HCEC 1CT (cell line): ENCODE measurements at regions not wholly inside any gene's neighbourhood (a gene's known extent, or its start where the extent isn't known, plus 50 kb on each side); places are given as distances from the start of the nearest gene placed in this dataset.

Source experiments
- DNase-seq: peaks from one replicate; pipeline ENCODE4 v3.0.0-alpha.2; 2017

GRCh38 chr22:44423556-44424358, 74.3 kb downstream of the RTL6 start:
- no peak for DNase-seq

- DNase-seq, result no peak
These were observed 75.2 kb downstream of the RTL6 start for GRCh38 chr22:44422746-44423380.

DNA sequence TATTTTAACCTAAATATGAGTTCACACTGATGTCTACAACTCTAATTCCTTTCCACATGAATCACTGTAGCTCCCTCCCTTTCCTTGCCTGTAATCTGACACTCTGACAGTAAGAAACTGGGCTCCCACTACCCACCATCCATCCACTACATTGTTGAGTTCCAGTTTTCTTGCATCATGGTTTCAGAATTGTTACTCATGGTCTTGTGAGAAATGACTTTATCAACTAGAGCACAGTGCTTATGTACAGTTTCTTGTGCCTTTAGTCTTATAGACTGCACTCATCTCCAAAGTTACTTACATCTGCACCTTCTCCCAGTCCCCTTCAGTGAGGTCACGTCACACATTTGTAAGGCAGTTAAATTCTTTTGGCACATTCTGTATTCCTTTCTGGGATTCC, 78.6 kb downstream of the RTL6 start:
- DNase-seq, result no peak

DNA sequence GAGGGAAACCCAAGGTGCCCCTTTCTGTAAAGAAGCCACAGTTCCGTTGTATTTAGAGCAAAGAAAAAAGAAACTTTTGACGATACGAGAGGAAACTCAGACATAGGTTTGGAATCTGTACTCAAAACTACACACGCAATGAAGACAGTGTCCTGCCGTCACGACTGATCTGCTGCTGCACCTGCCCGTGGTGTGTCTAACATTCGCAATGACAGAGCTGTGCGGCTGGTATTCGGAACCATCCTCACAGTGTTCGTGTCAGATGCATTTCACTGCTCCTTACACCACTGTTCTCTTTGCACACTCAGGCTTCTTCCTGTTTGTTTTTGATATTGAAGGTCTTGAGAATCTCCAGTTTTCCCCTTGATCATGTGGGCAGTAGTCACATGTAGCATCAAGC, 84.8 kb downstream of the RTL6 start:
- DNase-seq, result no peak

- no peak for DNase-seq
These were observed 85.8 kb downstream of the RTL6 start for GRCh38 chr22:44412136-44412731.

DNA sequence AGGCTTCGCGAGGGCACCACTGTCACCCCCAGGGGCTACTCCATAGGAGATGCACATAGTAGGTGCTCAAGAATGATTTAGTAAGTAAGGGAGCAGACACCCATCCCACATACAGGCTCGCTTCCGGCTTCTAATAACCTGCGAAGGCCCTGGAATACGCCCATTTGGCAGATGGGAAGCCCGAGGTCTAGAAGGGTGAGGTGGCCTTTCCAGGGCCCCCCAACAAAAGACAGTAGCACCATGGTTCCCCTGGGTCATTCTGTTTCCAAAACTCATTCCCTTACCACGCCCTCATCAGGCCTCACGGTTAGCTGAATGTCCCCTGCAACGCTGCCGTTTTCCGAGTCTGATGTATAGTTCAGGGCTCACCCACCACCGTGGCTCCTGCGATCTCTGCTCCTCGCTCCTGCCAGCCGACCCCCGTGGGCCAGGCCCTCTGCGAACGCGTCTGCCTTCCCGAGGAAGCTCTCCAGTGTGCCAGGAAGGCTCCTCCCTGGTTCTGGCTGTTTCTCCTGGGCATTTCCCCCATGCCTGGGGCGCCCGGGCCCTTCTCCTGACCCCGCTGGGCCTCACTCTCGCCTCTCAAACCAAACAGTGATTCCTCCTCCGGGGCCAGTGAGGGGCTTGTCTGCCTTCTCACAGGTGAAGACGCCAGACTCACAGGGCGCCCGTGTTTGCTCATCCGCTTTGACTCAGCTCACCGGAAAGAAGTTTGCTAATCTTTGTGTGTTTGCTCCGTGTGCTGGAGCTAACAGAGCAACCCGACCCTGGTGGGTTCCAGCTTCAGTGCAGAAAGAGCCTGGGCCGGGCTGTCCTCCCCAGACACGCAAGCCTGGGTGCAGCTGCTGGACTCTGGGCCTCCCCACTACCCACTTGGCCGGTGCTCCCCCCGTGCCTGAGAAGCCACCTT, 86.6 kb downstream of the RTL6 start:
- DNase-seq, result no peak

GRCh38 chr22:44410451-44410991, 87.5 kb downstream of the RTL6 start:
- DNase-seq, result no peak

GRCh38 chr22:44409974-44410316, 88.1 kb downstream of the RTL6 start:
- DNase-seq, result no peak

- no peak for DNase-seq
These were observed 88.6 kb downstream of the RTL6 start for GRCh38 chr22:44409211-44409973.

GRCh38 chr22:44408829-44409192, 89.2 kb downstream of the RTL6 start:
- DNase-seq, result no peak

GRCh38 chr22:44407987-44408828, 89.8 kb downstream of the RTL6 start:
- DNase-seq, result no peak

- no peak for DNase-seq
These were observed 90.7 kb downstream of the RTL6 start for GRCh38 chr22:44407171-44407986.

DNA sequence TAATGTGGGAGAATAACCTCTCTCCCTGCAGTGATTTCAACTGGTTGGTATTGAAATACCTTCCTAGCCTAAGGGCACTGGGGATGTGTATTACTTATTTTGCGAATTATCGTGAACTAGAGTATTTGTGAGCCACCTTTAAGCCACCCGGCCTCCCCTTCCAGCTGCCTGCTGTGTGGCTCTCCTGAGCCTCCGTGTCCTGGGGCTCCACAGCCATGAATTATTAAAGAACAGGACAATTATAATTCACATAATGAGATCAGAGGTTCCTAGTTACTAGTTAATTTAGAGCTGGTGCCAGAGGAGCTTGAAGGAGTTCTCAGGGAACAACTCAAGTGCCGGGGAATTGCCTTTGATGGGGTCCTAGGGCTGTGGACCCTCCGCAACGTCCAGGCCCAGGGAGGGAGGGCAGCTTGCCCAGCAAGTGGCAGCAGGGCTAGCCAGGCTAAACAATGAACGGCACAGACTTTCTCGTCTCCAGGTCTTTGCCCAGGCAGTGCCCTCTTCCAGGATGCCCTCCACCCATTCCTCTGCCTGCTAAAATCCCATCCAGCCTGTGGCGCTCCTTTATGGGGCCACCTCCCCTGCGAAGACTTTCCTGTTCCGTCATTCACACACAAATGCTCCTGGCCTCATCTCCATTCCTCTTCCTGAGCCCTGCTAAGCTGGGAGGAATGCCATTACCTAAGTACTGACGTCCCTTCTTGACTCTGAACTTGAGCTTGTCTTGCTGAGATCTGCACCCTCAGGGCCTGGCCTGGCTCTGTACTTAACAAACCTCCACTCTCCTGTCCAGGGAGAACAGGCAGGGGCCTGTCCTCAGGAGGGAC, 91.5 kb downstream of the RTL6 start:
- DNase-seq, result no peak

DNA sequence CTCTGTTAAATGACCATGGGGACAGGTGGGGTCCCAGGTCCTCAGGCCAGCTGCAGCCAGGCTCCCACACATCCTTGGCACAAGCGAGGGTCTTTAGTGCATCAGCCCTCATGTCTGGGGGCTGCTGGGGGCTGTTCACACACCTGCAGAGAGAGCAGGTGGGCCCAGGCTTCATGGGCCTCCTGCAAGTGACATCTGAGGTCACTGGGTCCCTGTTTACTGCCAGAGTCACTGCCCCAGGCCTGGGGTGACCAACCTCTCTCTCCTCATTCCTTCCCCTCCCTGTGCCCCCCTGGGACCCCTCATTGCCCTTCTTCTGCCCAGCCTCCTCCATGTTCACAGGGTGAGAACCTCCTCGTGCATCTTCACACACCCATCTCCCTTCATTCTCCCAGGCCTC, 92.4 kb downstream of the RTL6 start:
- DNase-seq, result no peak

- DNase-seq, result no peak
These were observed 91.7 kb upstream of the SHISAL1 start for GRCh38 chr22:44404341-44405020.

GRCh38 chr22:44403602-44404329, 91.0 kb upstream of the SHISAL1 start:
- no peak for DNase-seq

DNA sequence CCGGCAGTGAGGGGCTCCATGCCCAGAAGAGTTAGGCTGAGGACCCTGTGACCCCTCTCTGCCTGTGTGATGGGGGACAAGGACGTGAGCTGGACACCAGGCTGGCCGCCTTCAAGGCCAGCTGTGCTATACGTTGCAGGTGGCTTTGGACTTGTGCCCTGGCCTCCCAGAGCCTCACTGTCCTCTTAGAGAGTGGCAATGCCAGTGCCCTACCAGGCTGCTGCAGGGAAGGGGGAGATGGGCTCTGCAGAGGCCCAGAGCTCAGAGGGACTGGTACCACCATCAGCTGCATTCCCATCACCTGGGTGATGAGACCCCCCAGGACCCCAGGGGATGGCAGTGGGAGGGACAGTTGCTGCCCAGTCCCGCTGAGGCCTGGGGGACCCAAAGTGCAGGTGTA, 90.4 kb upstream of the SHISAL1 start:
- no peak for DNase-seq
